HG02981 (cell line): ENCODE measurements at regions not wholly inside any gene's neighbourhood (a gene's known extent, or its start where the extent isn't known, plus 50 kb on each side); places are given as distances from the start of the nearest gene placed in this dataset.
A peak's percentile ranks its signal among the peaks of the same experiment; 100 is the strongest.
"Not testable (repeated sequence)": the region's sequence is repeated elsewhere in the genome, so short reads cannot be mapped to it uniquely, and the experiment has no call there.

ENCODE experiments used
- ATAC-seq: cut with Tn5 transposase; IDR thresholded peaks from one replicate; pipeline ENCODE4 v1.9.1; 2021; ENCODE audit warnings: mild to moderate bottlenecking, moderate library complexity; ENCODE audit not compliant: unreplicated experiment

GRCh38 chr4:12712648-12713339 lies 771.3 kb downstream of the RAB28 start:
- ATAC-seq = no peak

- no peak for ATAC-seq
These were observed 776.6 kb downstream of the RAB28 start for GRCh38 chr4:12707381-12708175.

- ATAC-seq = no peak
These were observed 781.1 kb downstream of the RAB28 start for GRCh38 chr4:12703036-12703435.

GRCh38 chr4:12701384-12701783 lies 782.8 kb downstream of the RAB28 start:
- no peak for ATAC-seq

GRCh38 chr4:12697970-12698369 lies 786.2 kb downstream of the RAB28 start:
- ATAC-seq = no peak

- no peak for ATAC-seq
These were observed 791.3 kb downstream of the RAB28 start for GRCh38 chr4:12692815-12693214.

GRCh38 chr4:12691168-12691567 lies 793.0 kb downstream of the RAB28 start:
- no peak for ATAC-seq

- no peak for ATAC-seq
These were observed 794.7 kb downstream of the RAB28 start for GRCh38 chr4:12689457-12689856.

GRCh38 chr4:12679217-12679616 lies 804.9 kb downstream of the RAB28 start:
- no peak for ATAC-seq

GRCh38 chr4:12674184-12674583 lies 810.0 kb downstream of the RAB28 start:
- ATAC-seq = no peak

- no peak for ATAC-seq
These were observed 811.8 kb downstream of the RAB28 start for GRCh38 chr4:12672303-12672702.

- ATAC-seq = no peak
These were observed 826.0 kb downstream of the RAB28 start for GRCh38 chr4:12658146-12658545.

- no peak for ATAC-seq
These were observed 832.3 kb downstream of the RAB28 start for GRCh38 chr4:12651876-12652275.

- ATAC-seq = no peak
These were observed 838.4 kb downstream of the RAB28 start for GRCh38 chr4:12645732-12646131.

GRCh38 chr4:12644261-12644660 lies 839.9 kb downstream of the RAB28 start:
- ATAC-seq = no peak

- ATAC-seq = no peak
These were observed 847.9 kb downstream of the RAB28 start for GRCh38 chr4:12636191-12636590.

- no peak for ATAC-seq
These were observed 848.5 kb downstream of the RAB28 start for GRCh38 chr4:12635629-12636028.

- ATAC-seq = peak; percentile 98
These were observed 851.0 kb downstream of the RAB28 start for GRCh38 chr4:12633053-12633651.

- no peak for ATAC-seq
These were observed 868.3 kb downstream of the RAB28 start for GRCh38 chr4:12615822-12616221.

GRCh38 chr4:12612876-12613275 lies 871.3 kb downstream of the RAB28 start:
- no peak for ATAC-seq

GRCh38 chr4:12609212-12609875 lies 874.8 kb downstream of the RAB28 start:
- ATAC-seq = not testable (repeated sequence)
